ENCODE measurements at regions not wholly inside any gene's neighbourhood (a gene's known extent, or its start where the extent isn't known, plus 50 kb on each side); places are given as distances from the start of the nearest gene placed in this dataset.
"Not testable (repeated sequence)": the region's sequence is repeated elsewhere in the genome, so short reads cannot be mapped to it uniquely, and the experiment has no call there.

DNA sequence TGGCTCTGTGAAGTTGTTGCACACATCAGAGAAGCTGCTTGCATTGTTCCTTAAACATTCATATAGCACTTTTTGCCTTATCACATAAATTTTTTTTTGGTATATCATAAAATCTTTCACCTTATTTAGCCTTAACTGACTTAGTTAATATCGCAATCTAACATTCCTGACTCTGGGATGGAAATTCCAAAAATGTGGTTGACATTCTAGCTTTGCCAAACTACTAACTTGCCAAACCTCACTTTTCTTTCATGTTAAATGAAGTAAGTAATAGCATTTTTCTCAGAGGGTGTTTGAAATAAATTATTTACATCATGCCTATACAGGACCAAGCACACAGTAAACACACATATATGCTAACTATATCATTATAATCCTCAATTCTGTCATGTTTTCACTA is 736.9 kb upstream of the PCDH9 start:
- no peak for ATAC-seq
- no peak for DNase-seq
- intact Hi-C loops (cut with micrococcal nuclease) = no loop called here

DNA sequence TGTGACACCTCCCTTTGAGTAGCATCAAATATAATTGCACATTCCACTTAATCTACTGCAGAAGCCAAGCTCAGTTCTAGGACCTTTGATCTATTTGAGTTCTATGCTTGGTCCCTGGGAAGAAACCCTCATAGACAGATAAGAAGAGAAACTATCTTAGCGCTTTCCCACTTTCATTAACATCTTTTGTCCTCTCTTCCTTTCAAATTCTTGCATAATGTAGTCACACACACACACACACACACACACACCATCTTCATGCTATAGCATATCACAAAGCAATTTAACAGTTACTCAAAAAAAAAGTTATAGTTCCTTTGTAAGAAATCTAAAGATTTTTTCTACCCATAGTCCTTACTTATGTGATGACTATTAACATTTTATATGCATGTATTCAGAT is 735.9 kb upstream of the PCDH9 start:
- no peak for DNase-seq
- no peak for ATAC-seq
- intact Hi-C loops (cut with micrococcal nuclease) = no loop called here

DNA sequence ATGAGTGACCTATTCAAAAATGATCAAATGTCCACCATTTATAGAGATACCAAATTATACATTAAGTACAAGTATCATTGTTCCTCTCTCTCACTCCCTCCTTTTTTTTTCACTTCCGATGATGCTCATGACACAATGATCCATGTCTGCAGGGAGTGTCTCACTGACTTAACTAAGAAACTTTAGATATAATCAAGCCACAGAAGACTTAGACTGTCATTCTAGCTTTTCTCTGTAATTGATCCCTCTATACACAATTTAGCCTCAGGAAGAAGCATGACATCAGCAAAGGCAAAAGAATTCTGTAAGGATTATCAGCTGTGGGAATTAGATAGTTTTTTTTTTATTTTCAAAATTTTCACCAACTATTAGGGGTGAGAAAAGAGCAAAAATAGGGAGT is 734.9 kb upstream of the PCDH9 start:
- intact Hi-C loops (cut with micrococcal nuclease) = no loop called here
- ATAC-seq (no peak), DNase-seq (no peak)

DNA sequence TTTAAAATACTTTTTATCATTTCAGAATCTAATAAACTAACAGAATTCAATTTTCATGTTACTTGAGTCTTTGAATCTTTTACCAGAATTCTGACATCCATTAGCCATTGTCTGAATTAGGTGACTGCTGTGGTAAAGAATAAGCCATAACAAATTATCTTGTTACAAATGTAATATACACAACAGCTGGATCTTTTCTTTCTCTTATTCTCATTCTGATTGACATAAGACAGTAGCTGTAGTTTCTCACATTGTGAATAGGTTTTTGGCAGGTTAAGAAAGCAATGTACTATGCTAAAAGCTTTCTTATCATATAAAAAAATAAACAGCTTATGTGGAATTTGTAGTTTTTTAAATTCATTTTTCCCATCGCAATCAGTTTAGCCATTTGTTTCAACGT is 734.0 kb upstream of the PCDH9 start:
- ATAC-seq (no peak), DNase-seq (no peak)
- intact Hi-C loops (cut with micrococcal nuclease) = no loop called here

DNA sequence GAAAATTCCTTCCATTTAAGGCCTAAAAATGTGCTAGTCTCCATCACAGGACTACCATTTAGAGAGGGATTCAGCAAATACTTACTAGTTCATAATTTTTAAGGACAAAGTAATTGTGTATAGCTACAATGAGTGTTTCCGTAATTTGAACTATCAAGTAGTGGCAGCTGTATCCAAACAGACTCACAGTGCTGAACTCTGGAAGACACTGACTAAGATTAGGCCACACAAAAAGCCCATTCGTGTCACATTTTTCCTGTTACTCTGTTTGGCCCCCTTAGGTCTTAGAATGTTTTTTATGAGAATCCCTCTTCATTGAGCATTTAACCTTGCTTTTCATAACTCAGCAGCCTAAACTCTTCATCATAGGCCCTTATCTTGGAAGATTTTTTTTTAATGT is 731.2 kb upstream of the PCDH9 start:
- ATAC-seq (no peak), DNase-seq (no peak)
- intact Hi-C loops (cut with micrococcal nuclease) = no loop called here

DNA sequence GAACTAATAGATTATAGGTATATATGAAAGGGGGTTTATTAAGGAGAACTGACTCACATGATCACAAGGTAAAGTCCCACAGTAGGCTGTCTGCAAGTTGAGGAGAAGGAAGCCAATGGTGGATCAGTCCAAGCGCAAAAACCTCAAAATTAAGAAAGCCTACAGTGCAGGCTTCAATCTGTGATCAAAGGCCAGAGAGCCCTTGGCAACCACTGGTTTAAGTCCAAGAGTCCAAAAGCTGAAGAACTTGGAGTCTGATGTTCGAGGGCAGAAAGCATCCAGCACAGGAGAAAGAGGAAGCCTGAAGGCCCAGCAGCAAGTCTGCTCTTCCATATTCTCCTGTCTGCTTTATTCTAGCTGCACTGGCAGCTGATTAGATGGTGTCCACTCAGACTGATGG is 721.3 kb upstream of the PCDH9 start:
- ATAC-seq = no peak
- DNase-seq = no peak
- intact Hi-C loops (cut with micrococcal nuclease) = no loop called here

DNA sequence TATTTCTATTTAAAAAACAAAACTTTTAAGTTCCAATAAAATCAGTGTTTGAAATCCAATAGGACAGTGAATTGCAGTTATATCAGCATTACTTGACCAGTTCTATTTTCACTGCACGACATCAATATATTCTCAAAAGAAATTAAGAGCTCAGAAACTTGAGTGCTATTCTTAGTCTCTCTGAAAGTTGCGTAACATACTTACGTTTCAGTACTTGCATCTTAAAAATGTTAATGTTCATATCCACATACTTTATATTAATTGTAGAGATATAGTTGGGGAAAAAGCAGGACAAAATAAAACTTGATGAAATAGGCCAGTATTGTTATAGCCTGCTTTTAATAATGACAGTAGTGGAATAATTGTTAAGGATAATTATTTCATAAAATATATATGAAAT is 720.5 kb upstream of the PCDH9 start:
- intact Hi-C loops (cut with micrococcal nuclease) = no loop called here
- DNase-seq = no peak
- no peak for ATAC-seq

DNA sequence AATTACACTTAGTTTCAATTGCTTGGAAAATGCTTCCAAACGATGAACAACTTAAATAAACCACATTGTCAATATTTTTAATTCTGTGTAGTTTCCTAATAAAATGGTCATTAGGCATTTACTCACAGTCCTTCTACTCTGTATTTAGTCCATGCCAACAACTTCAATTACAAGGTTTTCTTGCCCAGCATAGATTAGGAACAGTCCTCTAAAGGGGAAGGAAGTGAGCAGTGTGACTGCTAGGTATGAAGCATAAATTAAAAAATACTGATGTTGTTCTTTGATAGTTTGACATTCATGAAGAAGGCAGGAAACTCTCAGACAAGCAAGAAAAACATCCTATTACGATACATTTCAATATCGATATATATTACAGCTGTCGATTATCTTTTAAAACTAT is 716.0 kb upstream of the PCDH9 start:
- ATAC-seq (no peak), DNase-seq (no peak)
- intact Hi-C loops (cut with micrococcal nuclease) = no loop called here

DNA sequence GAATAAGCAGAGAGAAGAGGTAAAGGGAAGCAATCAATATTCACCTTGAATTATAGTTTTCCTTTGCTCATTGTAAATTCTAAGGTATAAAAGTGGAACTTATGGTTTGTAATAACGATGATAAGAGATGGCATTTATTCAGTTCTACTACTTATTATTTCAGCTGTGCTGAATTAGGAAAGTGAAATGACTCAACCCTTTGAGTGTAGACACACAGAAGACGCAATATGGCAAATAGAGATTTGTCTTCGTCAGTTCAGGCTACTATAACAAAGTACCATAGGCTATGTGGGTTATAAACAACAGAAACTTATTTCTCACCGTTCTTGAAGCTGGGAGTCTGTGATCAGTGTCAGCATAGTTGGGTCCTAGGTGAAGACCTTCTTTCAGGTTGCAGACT is 713.0 kb upstream of the PCDH9 start:
- ATAC-seq (no peak), DNase-seq (no peak)
- intact Hi-C loops (cut with micrococcal nuclease) = no loop called here

DNA sequence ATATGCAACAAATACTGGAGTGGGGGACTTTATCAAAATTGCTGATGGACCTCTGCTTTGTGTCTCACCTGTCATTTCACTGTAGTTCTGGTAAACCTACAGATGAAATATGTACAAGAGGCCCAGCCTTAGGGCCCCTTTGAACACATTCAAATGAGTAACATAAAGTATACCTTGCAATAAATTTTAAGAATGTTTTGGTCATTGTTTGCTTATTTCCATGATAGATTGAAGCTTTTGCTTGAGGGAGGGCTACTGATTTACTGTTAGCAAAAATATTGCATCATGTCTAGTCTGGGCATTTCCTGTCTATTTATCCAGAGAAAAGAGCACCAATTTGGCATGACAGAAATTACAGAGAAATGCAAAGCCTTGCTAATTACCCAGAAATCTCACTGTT is 705.5 kb upstream of the PCDH9 start:
- DNase-seq (no peak), ATAC-seq (no peak)
- intact Hi-C loops (cut with micrococcal nuclease) = no loop called here

DNA sequence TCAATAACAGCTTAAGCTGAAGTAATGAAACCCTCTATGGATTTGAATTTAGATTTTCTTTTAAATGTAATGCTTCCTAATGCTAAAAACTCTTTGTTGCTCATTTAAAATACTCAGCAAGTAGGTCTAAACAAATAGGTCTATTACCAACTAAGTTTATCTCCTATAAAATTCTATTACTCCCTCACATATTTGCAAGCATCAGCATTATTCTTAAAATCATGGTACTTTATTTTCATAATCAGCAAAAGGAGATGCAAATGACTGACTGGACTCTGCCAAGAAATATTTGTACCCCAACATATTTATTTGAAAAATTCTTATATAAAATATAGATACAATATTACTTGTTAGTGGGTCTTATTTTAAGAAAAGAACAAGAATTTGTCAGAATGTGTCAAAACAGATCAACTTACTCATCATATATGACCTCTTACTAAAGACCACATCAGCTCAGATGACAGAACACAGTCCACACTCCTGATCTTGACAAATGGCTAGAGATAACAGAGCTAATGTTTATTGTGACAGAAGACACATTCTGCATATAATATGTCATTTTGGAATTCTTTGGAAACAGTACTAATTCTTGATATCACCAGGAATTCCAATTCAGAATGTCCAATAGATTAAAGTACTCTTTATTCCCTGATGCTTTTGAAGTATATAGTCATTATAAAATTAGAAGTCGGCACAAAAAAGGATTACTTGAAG is 704.6 kb upstream of the PCDH9 start:
- ATAC-seq (no peak), DNase-seq (no peak)
- intact Hi-C loops (cut with micrococcal nuclease) = no loop called here

DNA sequence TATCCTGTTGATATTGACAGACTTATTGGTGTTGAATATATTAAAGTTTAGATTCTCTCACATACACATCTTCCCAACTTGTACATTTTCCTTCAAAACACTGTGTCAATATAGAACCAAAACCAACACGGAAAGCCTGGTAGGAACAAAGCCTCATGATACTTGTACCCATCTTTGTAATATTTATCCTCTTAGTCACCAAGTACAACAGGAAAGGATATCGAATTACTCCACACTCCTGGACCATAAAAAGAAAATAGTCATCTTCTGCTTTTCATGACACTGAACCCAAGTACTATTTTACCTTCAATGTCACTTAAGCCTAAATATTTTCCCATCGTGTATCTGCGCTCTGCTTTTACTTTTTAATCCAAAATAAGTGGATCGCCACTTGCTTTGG is 702.9 kb upstream of the PCDH9 start:
- intact Hi-C loops (cut with micrococcal nuclease) = no loop called here
- ATAC-seq = no peak
- no peak for DNase-seq

DNA sequence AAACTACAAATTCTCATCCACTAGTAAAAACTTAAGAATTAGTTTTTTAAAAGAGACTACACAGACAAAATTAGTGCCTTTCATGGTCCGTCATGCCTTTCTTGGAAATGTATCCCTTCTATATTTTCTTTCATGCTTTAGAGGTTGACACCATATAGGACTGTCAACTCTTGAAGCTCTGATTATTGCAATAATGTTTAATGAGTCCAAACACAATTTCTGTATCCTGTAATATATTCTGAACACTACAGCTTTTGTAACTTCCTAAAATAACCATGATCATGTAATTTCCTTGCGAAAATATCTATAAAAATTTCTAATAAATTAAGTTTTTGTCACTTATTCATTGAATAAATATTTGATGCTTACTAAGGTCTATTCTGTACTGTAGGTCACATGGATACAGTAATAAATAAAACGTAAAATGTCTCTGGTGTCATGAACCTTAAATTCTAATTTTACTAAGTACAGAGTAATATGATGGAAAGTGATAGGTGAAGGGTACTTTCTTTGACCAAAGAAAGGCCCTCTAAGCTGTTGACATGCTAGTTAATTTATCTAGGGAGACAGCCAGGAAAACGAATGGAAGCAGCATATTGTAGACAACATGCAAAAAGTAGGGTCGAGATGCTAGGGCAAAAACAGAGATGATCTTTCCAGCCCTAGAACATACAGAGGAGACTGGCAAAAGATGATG is 687.3 kb upstream of the PCDH9 start:
- intact Hi-C loops (cut with micrococcal nuclease) = no loop called here
- no peak for DNase-seq
- no peak for ATAC-seq

DNA sequence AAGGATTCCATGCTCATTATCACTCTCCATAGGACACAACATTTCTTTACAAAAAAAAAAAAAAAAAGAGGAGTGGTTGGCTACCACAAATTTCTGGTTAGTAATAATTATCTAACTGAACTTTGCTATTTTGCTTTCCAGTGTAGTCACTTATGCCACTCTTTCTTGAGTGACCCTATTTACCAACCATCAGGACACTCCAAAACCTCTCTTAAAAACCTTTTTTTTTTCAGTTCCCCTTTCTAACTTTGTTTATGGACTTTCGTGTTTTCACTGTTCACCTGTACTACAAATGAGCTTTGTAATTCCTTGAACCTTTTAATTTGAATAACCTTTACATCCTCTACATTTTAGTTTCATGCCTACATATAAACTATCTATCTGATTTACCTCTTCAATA is 686.5 kb upstream of the PCDH9 start:
- ATAC-seq = no peak
- intact Hi-C loops (cut with micrococcal nuclease) = no loop called here

DNA sequence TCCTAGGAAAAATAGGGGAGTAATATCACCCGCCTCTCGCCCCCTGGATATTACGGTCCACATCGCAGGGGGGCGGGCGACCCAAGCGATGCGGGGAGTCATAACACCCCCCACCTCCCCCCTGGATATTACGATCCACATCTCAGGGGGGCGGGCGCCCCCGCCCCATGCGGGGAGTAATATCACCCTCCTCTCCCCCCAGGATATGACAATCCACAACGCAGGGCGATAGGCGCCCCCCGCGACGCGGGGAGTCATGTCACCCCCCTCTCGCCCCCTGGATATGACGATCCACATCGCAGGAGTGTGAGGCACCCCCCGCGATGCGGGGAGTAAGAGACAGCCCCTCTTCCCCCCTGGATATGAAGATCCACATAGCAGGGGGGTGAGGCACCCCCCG is 684.4 kb upstream of the PCDH9 start:
- no peak for ATAC-seq
- intact Hi-C loops (cut with micrococcal nuclease) = no loop called here

More for the DNA sequence above, 686.5 kb upstream of the PCDH9 start:
- DNase-seq = no peak

DNA sequence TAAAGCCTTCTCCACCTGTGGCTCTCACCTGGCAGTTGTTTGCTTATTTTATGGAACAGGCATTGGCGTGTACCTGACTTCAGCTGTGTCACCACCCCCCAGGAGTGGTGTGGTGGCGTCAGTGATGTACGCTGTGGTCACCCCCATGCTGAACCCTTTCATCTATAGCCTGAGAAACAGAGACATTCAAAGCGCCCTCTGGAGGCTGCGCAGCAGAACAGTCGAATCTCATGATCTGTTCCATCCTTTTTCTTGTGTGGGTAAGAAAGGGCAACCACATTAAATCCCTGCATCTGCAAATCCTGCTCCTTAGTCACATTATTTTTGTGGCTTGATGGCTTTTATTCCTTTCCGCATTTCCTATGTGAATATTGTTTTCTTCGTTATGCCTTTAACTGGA is 672.8 kb upstream of the PCDH9 start:
- intact Hi-C loops (cut with micrococcal nuclease); DNase-seq; ATAC-seq: not testable (repeated sequence)

More for the DNA sequence above, 684.4 kb upstream of the PCDH9 start:
- DNase-seq = no peak

DNA sequence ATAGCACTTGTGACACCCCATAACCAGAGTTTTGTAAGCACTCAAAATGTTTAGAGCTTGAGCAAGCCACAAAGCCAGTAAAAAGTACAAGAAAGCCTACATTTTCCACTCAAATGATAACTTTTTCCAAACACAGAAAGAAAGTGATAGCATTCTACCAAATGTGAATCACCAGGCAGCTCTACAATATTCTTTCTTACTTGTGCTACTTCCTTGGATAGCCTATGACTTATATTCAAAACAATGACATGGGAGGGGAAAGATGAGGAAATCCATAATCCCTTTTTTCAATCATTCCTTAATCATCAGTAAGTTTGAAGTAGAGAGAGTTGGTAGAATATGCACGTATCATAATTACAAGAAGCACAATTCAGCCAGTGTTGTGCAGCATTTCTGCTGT is 650.8 kb upstream of the PCDH9 start:
- intact Hi-C loops (cut with micrococcal nuclease) = no loop called here
- DNase-seq (no peak), ATAC-seq (no peak)

DNA sequence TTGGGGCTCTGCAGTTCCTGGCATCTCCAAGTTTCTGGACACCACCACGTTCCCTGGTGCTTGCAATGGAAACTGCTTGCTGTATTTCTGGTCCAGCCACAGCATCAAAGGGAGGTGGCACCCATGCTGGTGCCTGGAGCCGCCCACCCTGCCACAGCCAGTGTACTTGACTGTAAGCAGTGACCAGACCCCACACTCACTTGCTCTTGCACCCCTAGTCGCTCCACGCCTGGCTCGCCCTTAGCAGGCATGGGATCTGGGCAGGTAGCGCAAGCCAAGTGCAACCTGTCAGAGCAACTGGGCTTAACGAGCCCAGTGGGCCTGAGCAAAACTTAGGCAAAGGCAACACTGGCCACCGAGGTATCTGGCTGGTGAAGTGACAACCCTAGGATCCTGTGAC is 648.2 kb upstream of the PCDH9 start:
- intact Hi-C loops (cut with micrococcal nuclease) = no loop called here
- DNase-seq (no peak), ATAC-seq (no peak)

DNA sequence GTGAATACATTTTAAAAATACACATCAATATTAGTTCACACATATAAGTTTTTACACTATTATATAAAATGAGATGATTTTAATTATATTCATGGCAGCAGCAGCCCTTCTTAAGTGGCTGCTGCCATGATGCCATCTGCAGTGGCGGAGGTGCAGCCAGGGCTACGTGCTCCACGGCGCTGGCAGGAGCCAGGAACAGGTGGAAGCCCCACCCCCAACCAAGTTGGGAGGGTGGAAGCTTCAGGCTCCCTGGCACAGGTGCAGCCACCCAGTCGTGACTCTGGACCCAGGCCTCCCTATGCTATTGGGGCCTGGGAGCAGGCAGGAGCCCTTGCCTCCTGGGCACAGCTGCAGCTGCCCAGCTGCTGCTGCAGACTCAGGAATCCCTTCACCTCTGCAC is 646.9 kb upstream of the PCDH9 start:
- DNase-seq = no peak
- ATAC-seq = no peak
- intact Hi-C loops (cut with micrococcal nuclease) = no loop called here

DNA sequence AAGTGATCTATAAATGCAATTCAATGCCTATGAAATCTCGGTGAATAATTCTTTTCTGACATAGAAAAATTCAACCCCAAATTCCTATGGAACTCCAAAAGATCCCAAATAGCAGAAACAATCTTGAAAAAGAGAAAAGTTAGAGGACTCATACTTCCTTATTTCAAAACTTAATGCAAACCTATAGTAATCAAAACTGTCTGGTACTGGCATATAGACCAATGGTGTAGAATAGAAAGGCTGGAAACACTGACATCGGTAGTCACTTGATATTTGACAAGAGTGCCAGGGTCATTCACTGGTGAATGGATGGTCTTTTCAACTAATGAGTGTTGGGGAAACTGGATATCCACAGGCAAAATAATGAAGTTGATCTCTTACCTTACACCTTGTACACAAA is 637.1 kb upstream of the PCDH9 start:
- DNase-seq (no peak), ATAC-seq (no peak)
- intact Hi-C loops (cut with micrococcal nuclease) = no loop called here

DNA sequence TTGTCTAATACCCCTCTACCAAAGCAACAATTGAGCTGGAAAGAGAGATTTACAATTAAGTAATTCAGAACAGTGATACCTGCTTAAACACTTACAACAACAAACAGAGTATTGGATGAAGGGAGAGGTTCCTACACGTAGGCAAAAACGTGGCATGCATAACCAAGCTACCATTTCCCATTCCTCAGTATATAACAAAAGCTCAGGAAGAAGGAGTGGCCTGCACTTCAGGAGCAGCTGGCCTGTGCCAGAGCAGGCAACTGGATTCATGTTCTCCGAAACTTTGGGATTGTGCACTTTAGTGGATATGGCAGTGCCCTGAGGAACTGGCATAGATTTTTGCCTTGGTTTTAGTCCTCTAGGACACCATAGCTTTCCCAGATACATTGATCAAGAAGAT is 630.2 kb upstream of the PCDH9 start:
- ATAC-seq = no peak
- intact Hi-C loops (cut with micrococcal nuclease) = no loop called here
- DNase-seq = no peak

Measured in left ventricle myocardium superior (tissue), 1 donor.